CD4-positive, alpha-beta T cell treated with Interleukin-17A for 1 hour (primary cell): ENCODE measurements at regions not wholly inside any gene's neighbourhood (a gene's known extent, or its start where the extent isn't known, plus 50 kb on each side); places are given as distances from the start of the nearest gene placed in this dataset.

Experiments used
- DNase-seq: peaks from one replicate; pipeline ENCODE4 v3.0.0-alpha.2; 2020

GRCh38 chr22:47808886-47809620, 1046.6 kb downstream of the TBC1D22A start:
- no peak for DNase-seq

DNA sequence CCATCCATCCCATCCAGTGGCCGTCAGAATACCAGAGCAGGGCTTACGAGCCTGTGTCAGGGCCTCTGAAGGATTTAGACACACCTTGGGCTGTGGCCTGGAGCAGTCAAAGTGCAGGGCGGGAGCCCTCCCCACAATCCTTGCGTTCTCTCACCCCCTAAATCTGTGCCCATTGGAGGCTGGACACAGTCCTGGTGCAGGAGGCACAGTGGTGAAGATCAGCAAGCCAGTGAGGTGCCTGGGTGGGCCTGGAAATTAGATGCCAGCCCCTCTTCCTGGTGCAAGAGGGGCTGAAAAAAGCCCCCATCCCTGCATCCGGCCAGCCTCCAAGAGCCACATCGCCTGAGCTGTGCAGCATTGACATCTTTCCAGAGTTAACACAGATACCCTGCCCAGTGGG, 1045.8 kb downstream of the TBC1D22A start:
- DNase-seq: no peak

DNA sequence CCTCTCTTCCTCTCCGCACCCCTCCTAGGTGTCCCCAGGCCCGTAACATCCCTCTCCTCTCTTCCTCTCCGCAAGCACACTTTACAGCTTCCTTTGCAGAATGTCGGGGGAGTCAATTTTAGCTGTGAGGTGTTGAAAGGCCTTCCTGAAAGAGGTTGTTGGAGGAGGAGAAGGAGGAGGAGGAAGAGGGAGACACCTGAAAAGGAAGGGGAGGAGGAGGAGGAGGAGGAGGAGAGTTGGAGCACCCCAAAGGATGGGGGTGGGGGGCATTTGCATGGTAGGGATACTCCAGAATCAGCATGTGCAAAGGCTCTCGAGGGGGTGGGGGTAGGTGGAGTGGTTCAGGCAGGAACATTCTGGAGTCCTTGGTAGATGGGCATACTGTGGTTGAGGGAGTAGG, 1045.1 kb downstream of the TBC1D22A start:
- DNase-seq: no peak

DNA sequence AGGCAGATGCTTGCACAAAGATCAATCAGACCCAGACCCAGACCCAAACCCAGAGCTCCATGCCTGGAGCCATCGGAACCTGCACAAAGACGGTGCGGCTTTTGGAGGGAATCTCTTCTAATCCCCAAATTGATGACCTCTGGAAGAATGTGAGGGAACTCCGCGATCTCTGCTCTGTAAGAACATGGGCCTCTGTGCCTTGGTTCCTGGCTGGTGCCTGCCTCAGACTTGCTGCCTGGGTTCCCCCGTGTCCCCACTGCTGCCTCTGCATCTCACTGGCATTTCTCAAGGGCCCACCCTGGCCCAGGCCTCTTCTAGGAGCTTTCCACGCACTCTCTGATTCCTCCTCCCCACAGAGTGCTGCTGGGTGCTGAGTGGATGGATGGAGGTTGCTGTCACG, 1044.4 kb downstream of the TBC1D22A start:
- no peak for DNase-seq

- DNase-seq: no peak
Observed at GRCh38 chr22:47805394-47805935, 1043.0 kb downstream of the TBC1D22A start.

- DNase-seq: no peak
Observed at GRCh38 chr22:47804281-47804680, 1041.8 kb downstream of the TBC1D22A start.

- DNase-seq: no peak
Observed at GRCh38 chr22:47802421-47802820, 1040.0 kb downstream of the TBC1D22A start.

- no peak for DNase-seq
Observed at GRCh38 chr22:47801541-47802245, 1039.2 kb downstream of the TBC1D22A start.

DNA sequence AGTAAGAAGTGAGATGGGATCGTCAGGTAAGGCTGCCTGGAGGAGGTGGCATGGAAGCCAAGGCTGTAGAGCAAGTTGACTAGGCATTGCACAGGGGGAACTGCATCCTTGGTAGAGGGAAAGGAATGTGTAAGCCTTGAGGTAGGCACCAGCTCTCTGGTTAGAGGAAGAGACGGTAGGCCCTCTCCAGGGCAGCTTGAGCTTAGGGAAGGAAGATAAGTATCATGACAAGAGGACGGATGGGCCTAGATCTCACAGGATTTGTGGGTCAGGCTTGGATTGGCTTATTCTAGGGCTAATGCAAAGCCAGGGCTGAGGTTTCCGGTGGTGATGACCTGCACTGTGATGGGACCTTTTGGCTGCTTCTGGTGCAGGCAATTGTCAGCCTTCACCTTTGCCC, 1035.8 kb downstream of the TBC1D22A start:
- no peak for DNase-seq

GRCh38 chr22:47797342-47797945, 1035.0 kb downstream of the TBC1D22A start:
- no peak for DNase-seq

DNA sequence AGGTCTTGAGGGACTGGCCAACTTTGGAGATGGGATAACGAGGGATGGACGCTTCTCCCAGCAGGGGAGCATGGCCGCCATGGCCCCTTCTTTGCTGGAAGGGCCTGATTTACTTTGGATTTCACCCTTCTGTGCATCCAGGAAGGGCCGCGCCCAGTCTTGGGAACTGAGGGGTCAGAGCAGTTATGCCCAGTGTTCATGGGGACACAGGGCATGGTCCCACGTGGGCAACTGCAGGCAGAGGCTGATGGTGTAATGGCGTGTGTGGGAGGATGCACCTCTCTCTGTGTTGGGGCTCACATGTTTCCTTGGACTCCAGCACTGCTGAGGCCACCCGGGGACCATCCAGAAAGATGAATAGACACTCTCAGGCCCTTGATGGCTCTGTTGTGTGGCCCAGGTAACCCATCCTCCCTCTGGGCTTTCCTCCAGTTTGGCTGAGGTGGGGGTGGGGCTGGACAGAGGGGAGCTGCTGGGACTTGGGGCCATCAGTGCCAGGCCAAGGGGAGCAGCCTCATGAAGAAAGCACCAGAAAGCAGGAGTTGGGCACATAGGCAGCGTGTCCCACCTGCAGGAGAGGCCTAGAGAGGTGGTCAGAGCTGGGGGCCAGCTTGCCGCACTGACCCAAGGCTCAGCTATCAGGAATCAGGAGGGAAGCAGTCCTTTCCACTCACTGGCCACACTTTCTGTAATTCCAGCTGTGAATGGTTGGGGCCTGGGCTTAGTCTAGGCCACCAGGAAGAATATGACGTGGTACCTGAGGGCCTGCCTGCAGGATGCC, 1033.9 kb downstream of the TBC1D22A start:
- no peak for DNase-seq

DNA sequence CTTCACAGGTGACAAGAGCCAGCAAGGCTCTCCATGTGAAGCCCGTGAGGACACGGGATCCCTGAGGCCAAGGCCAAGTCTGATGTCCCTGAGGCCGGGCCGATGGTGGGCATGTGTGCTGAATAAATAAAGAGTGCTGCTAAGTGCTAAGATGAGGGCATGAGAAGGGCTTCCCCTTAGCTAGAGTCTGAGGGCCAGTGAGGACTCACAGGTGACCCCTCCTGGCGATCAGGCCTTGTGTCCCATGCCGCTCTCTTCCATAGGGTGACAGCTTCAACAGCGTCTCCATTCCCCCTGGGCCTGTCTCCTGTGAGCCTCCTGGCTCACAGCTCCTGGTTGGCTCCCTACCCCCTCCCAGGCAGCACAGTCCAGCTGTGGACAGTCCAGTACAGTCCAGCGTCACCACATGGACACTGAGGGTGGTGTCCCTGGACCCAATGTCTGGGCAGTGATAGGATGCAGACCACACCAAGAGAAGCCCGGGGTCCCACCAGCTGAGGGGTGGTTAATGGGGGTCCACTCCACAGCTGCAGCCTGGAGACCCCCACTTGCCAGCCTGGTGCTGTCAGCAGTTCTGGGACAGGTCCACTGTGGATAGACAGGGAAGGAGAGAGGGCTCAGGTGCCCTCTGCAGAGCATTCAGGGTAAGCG, 1033.2 kb downstream of the TBC1D22A start:
- DNase-seq: no peak

DNA sequence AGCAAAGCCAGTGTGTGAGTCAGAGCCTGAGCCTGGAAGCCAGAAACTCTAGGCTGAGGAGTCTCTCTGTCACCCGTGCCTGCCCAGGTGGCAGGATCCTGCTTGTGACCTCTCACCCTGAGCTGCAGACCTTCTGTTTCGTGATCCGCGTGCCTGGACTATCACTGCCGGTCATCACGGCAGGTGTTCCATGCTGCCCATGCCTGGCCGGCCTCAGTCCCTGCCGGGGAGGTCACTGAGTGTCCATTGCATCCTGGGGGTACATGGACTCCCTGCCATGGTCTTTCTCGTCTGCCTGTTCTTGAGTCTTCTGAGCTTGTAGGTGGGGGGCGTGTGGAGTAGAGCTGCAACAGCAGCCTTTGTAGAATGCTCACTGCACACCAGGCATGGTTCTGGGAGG, 1032.4 kb downstream of the TBC1D22A start:
- no peak for DNase-seq

GRCh38 chr22:47793304-47794101, 1031.1 kb downstream of the TBC1D22A start:
- no peak for DNase-seq

DNA sequence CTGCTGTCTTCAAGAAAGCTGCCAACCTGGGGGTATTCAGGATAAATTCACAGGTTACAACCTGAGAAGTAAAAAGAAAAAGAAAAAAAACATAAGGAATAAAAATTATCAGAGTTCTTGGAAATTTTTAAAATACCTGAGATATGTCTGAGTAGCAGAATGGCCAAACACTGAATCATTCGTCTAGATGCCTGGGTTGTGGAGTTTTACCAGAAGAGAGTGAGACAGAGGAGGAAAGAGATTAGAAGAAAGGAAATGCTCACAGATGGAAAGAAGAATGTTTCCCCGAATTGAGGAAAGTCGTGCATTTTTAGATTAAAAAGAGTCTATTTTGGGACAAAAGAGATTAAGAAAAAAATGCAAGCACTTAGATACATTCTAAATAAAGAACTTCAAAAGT, 1026.7 kb downstream of the TBC1D22A start:
- no peak for DNase-seq

- DNase-seq: no peak
Observed at GRCh38 chr22:47788461-47788860, 1026.0 kb downstream of the TBC1D22A start.

- no peak for DNase-seq
Observed at GRCh38 chr22:47787501-47788227, 1025.2 kb downstream of the TBC1D22A start.

GRCh38 chr22:47786650-47787290, 1024.3 kb downstream of the TBC1D22A start:
- no peak for DNase-seq

GRCh38 chr22:47784991-47785390, 1022.5 kb downstream of the TBC1D22A start:
- no peak for DNase-seq

- no peak for DNase-seq
Observed at GRCh38 chr22:47784367-47784983, 1022.0 kb downstream of the TBC1D22A start.
